ENCODE measurements at regions not wholly inside any gene's neighbourhood (a gene's known extent, or its start where the extent isn't known, plus 50 kb on each side); places are given as distances from the start of the nearest gene placed in this dataset.

DNA sequence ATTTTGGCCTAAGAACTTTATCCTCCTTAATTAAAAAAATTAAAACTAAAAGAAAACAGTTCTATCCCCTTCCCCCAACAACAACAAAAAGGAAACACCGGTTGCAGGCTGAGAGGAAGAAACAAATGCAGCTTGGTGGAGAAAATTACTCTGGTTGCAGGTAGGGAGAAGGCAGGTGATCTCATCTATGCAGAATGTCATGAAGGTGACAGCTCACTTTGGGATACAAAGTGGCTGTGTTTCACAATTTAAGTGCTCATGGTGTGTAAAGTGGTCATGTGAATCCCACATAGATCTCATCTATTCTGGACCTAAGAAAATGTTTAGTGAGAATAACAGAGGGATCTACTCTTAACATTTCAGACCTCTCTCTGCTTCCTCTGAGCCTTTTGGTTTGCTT lies 219.7 kb upstream of the PKP2 start:
- Histone ChIP-seq H3K9me3 (replicated peaks; ENCODE audit: control insufficient read depth, insufficient read depth, low read length) (no peaks in the 10 kb centered on the region), H3K79me2 (ENCODE audit: control insufficient read depth, insufficient read depth, low read length) (no peaks in the 10 kb centered on the region), H2AFZ (ENCODE audit: low read depth, low read length) (no peak overlapping the region), H3K36me3 (ENCODE audit: control insufficient read depth in 2 of 2, extremely low read depth in 1 of 2, insufficient read depth in 2 of 2, low read length in 2 of 2) (no peaks in the 10 kb centered on the region), H3K4me1 (ENCODE audit: control insufficient read depth, extremely low read depth, insufficient read depth, low read length) (no peaks in the 10 kb centered on the region), H3K4me2 (ENCODE audit: insufficient read depth, low read length) (no peak overlapping the region), H3K27me3 (ENCODE audit: control insufficient read depth in 2 of 2, insufficient read depth in 2 of 2, low read length in 2 of 2) (no peaks in the 10 kb centered on the region), H3K27ac (ENCODE audit: insufficient read depth, low read depth, low read length) (no peak overlapping the region), H3K9ac (replicated peaks; ENCODE audit: extremely low read depth, insufficient read depth, low read length) (no peak overlapping the region), H3K4me3 (replicated peaks in 1 of 3; ENCODE audit: insufficient read depth in 1 of 3, low read depth in 1 of 3, low read length in 3 of 3) (no peak overlapping the region), H3K9me1 (replicated peaks; ENCODE audit: control insufficient read depth, extremely low read depth, insufficient read depth, low read length) (no peaks in the 10 kb centered on the region), H4K20me1 (replicated peaks; ENCODE audit: control insufficient read depth, extremely low read depth, insufficient read depth, low read length) (no peaks in the 10 kb centered on the region)
- DNase-seq (ENCODE audit: low read depth, low spot score) = no peak
- TF ChIP-seq GATA2 (IDR thresholded peaks at IDR 0.05; ENCODE audit: insufficient read depth, insufficient read length, low read depth, low read length) (no peak), POLR2AphosphoS5 (IDR thresholded peaks at IDR 0.05; ENCODE audit: insufficient read depth, low read depth, low read length) (no peak), FOS (IDR thresholded peaks at IDR 0.05; ENCODE audit: borderline replicate concordance, insufficient read depth, low read length) (no peak), MYC (IDR thresholded peaks at IDR 0.05; ENCODE audit: low read depth, low read length) (no peak), POLR2A (IDR thresholded peaks at IDR 0.05; ENCODE audit: low read depth, low read length) (no peak), EZH2 (IDR thresholded peaks at IDR 0.05; ENCODE audit: borderline replicate concordance, low read depth, low read length, severe bottlenecking) (no peak), JUN (IDR thresholded peaks at IDR 0.05; ENCODE audit: borderline replicate concordance, insufficient read depth, insufficient read length, low read depth) (no peak)
- TF ChIP-seq, protein P1, sequence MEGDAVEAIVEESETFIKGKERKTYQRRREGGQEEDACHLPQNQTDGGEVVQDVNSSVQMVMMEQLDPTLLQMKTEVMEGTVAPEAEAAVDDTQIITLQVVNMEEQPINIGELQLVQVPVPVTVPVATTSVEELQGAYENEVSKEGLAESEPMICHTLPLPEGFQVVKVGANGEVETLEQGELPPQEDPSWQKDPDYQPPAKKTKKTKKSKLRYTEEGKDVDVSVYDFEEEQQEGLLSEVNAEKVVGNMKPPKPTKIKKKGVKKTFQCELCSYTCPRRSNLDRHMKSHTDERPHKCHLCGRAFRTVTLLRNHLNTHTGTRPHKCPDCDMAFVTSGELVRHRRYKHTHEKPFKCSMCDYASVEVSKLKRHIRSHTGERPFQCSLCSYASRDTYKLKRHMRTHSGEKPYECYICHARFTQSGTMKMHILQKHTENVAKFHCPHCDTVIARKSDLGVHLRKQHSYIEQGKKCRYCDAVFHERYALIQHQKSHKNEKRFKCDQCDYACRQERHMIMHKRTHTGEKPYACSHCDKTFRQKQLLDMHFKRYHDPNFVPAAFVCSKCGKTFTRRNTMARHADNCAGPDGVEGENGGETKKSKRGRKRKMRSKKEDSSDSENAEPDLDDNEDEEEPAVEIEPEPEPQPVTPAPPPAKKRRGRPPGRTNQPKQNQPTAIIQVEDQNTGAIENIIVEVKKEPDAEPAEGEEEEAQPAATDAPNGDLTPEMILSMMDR (IDR thresholded peaks at IDR 0.05; ENCODE audit: extremely low read depth in 1 of 2, insufficient read depth in 1 of 2, low read depth in 1 of 2, low read length in 2 of 2) = no peak
- TF ChIP-seq, protein P2, sequence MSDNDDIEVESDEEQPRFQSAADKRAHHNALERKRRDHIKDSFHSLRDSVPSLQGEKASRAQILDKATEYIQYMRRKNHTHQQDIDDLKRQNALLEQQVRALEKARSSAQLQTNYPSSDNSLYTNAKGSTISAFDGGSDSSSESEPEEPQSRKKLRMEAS (IDR thresholded peaks at IDR 0.05; ENCODE audit: insufficient read depth, insufficient read length) = no peak
- intact Hi-C loops (cut with micrococcal nuclease) (loop anchor here (10.0 kb wide), 1 partner anchor 59 kb away; no protein-coding TSS in a partner anchor), dilution Hi-C loops (cut with MboI; ENCODE audit: extremely low pct_ligation_motif_present, low sequenced_read_pairs) (no loop called here)
- FAIRE-seq = no peak
- BruUV-seq (replicated peaks) = no TSS peak
- CTCF ChIA-PET = no interaction called here
- POLR2A ChIA-PET = no interaction called here
